ENCODE measurements at regions not wholly inside any gene's neighbourhood (a gene's known extent, or its start where the extent isn't known, plus 50 kb on each side); places are given as distances from the start of the nearest gene placed in this dataset.
"Not testable (repeated sequence)": the region's sequence is repeated elsewhere in the genome, so short reads cannot be mapped to it uniquely, and the experiment has no call there.

- not testable (repeated sequence) for TF ChIP-seq EZH2phosphoT487 (IDR thresholded peaks at IDR 0.05; ENCODE audit: borderline replicate concordance, low read length); CTCF (conservative IDR thresholded peaks at IDR 0.05; ENCODE audit: low read depth, low read length)
Measured at GRCh38 chr7:27457120-27457519, 205.6 kb downstream of the HIBADH start.
